Skeletal muscle satellite cell (primary cell): ENCODE measurements at regions not wholly inside any gene's neighbourhood (a gene's known extent, or its start where the extent isn't known, plus 50 kb on each side); places are given as distances from the start of the nearest gene placed in this dataset.
"Not testable (repeated sequence)": the region's sequence is repeated elsewhere in the genome, so short reads cannot be mapped to it uniquely, and the experiment has no call there.

Experiments used
- H3K27me3 ChIP-seq: 2 replicates; pipeline ENCODE4 v1.7.0; 2013; ENCODE audit warnings: low read length; ENCODE audit not compliant: control insufficient read depth, insufficient read depth
- H3K36me3 ChIP-seq: 2 replicates; pipeline ENCODE4 v1.7.0; 2013; ENCODE audit warnings: mild to moderate bottlenecking, control low read depth, low read length; ENCODE audit not compliant: insufficient read depth
- H3K4me1 ChIP-seq: 2 replicates; pipeline ENCODE4 v1.7.0; 2013; ENCODE audit warnings: low read length; ENCODE audit not compliant: control insufficient read depth, insufficient read depth
- H3K4me2 ChIP-seq: 2 replicates; pipeline ENCODE4 v1.7.0; 2013; ENCODE audit warnings: mild to moderate bottlenecking, low read length
- H3K4me3 ChIP-seq: 2 replicates; pipeline ENCODE4 v1.7.0; 2013; ENCODE audit warnings: low read length
- H3K9ac ChIP-seq: 2 replicates; pipeline ENCODE4 v1.7.0; 2013; ENCODE audit warnings: mild to moderate bottlenecking, low read depth, low read length, moderate library complexity
- H3K9me3 ChIP-seq: replicated peaks from 2 replicates; pipeline ENCODE4 v1.7.0; 2013; ENCODE audit warnings: mild to moderate bottlenecking, control low read depth, low read length

DNA sequence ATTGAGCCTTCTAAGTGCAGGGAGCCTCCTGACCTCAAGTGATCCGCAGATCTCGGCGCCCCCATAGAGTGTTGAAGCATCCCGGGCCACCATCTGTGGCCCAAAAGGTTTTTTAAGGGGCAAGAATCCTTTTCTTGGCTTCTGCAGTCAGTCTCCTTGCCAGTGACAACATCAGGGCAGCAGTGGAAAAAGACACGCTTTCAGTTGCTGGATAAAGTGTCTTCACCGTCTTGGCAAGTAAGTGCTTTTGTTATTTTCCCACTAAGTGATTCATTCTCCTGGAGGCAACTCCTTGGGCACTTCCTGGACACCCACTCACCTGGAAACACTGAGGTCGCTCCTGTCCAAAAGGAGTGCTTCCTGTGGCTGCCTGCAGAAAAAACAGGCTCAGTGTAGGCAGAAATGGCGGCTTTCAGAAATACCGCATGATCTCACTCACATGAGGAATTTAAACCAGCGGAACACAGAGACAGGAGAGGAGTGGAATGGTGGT is 71.7 kb upstream of the ABHD2 start:
- peak overlapping the region; percentile 60 for H3K9ac ChIP-seq
- peak overlapping the region; percentile 69 for H3K4me3 ChIP-seq
- H3K4me2 ChIP-seq: peak overlapping the region; percentile 98
- peaks cover 10% of the 10 kb centered on the region for H3K27me3 ChIP-seq
- H3K36me3 ChIP-seq: no peaks in the 10 kb centered on the region
- no peaks in the 10 kb centered on the region for H3K9me3 ChIP-seq
- H3K4me1 ChIP-seq: peaks cover 19% of the 10 kb centered on the region

GRCh38 chr15:89017370-89018066 is 70.7 kb upstream of the ABHD2 start:
- peaks cover 19% of the 10 kb centered on the region for H3K4me1 ChIP-seq
- peak overlapping the region; percentile 60 for H3K9ac ChIP-seq
- H3K36me3 ChIP-seq: no peaks in the 10 kb centered on the region
- peak overlapping the region; percentile 98 for H3K4me2 ChIP-seq
- no peaks in the 10 kb centered on the region for H3K9me3 ChIP-seq
- H3K27me3 ChIP-seq: peaks cover 14% of the 10 kb centered on the region
- H3K4me3 ChIP-seq: peak overlapping the region; percentile 69

GRCh38 chr15:89018207-89018606 is 70.0 kb upstream of the ABHD2 start:
- Histone ChIP-seq H3K9ac (no peak overlapping the region), H3K9me3 (no peaks in the 10 kb centered on the region), H3K4me1 (peaks cover 19% of the 10 kb centered on the region), H3K4me3 (no peak overlapping the region), H3K4me2 (no peak overlapping the region), H3K27me3 (peaks cover 9% of the 10 kb centered on the region), H3K36me3 (no peaks in the 10 kb centered on the region)

GRCh38 chr15:89019436-89019835 is 68.8 kb upstream of the ABHD2 start:
- H3K36me3 ChIP-seq: no peaks in the 10 kb centered on the region
- H3K27me3 ChIP-seq: peaks cover 9% of the 10 kb centered on the region
- H3K4me1 ChIP-seq: peaks cover 19% of the 10 kb centered on the region
- H3K4me3 ChIP-seq: no peak overlapping the region
- no peak overlapping the region for H3K4me2 ChIP-seq
- no peaks in the 10 kb centered on the region for H3K9me3 ChIP-seq
- no peak overlapping the region for H3K9ac ChIP-seq

- Histone ChIP-seq H3K36me3 (no peaks in the 10 kb centered on the region), H3K27me3 (peaks cover 5% of the 10 kb centered on the region), H3K9ac (no peak overlapping the region), H3K4me3 (no peak overlapping the region), H3K9me3 (no peaks in the 10 kb centered on the region), H3K4me1 (peaks cover 19% of the 10 kb centered on the region), H3K4me2 (no peak overlapping the region)
These were observed 67.0 kb upstream of the ABHD2 start for GRCh38 chr15:89021224-89021623.

GRCh38 chr15:89021886-89022285 is 66.4 kb upstream of the ABHD2 start:
- not testable (repeated sequence) for H3K27me3 ChIP-seq, H3K4me3 ChIP-seq, H3K9me3 ChIP-seq, H3K4me2 ChIP-seq, H3K36me3 ChIP-seq, H3K9ac ChIP-seq
- H3K4me1 ChIP-seq: peaks cover 13% of the 10 kb centered on the region

- Histone ChIP-seq H3K9me3 (no peaks in the 10 kb centered on the region), H3K4me2 (no peak overlapping the region), H3K4me1 (no peaks in the 10 kb centered on the region), H3K36me3 (no peaks in the 10 kb centered on the region), H3K9ac (no peak overlapping the region), H3K4me3 (no peak overlapping the region), H3K27me3 (peaks cover 5% of the 10 kb centered on the region)
These were observed 64.8 kb upstream of the ABHD2 start for GRCh38 chr15:89023311-89023961.

GRCh38 chr15:89024418-89024817 is 63.8 kb upstream of the ABHD2 start:
- Histone ChIP-seq H3K4me3 (no peak overlapping the region), H3K9ac (no peak overlapping the region), H3K4me1 (no peaks in the 10 kb centered on the region), H3K27me3 (peaks cover 5% of the 10 kb centered on the region), H3K4me2 (no peak overlapping the region), H3K36me3 (no peaks in the 10 kb centered on the region), H3K9me3 (no peaks in the 10 kb centered on the region)

DNA sequence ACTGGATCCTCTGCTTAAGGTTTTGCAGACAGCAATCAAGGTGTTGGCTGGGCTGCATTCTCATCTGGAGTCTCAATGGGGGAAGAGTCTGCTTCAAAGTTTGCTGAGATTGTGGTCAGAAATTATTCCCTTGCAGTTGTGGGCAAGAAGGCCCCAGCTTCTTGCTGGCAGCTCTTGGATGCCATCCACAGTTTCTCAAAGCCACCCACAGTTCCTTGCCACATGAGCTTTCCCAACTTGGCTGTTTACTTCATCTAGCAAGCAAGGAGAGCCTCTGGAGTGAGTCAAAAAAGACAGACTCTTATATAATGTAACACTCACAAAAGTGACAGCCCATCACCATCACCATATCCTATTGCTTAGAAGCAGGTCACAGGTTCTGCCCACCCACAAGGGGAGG is 62.1 kb upstream of the ABHD2 start:
- H3K9ac ChIP-seq: no peak overlapping the region
- no peaks in the 10 kb centered on the region for H3K4me1 ChIP-seq
- no peaks in the 10 kb centered on the region for H3K36me3 ChIP-seq
- H3K27me3 ChIP-seq: peaks cover 5% of the 10 kb centered on the region
- no peak overlapping the region for H3K4me2 ChIP-seq
- H3K9me3 ChIP-seq: no peaks in the 10 kb centered on the region
- H3K4me3 ChIP-seq: no peak overlapping the region

- Histone ChIP-seq H3K27me3 (no peaks in the 10 kb centered on the region), H3K4me3 (no peak overlapping the region), H3K4me1 (no peaks in the 10 kb centered on the region), H3K9me3 (no peaks in the 10 kb centered on the region), H3K4me2 (no peak overlapping the region), H3K36me3 (no peaks in the 10 kb centered on the region), H3K9ac (no peak overlapping the region)
These were observed 60.2 kb upstream of the ABHD2 start for GRCh38 chr15:89028036-89028435.

- Histone ChIP-seq H3K9me3 (no peaks in the 10 kb centered on the region), H3K9ac (no peak overlapping the region), H3K4me3 (no peak overlapping the region), H3K4me2 (no peak overlapping the region), H3K4me1 (no peaks in the 10 kb centered on the region), H3K27me3 (peaks cover under 1% of the 10 kb centered on the region), H3K36me3 (no peaks in the 10 kb centered on the region)
These were observed 57.9 kb upstream of the ABHD2 start for GRCh38 chr15:89030311-89030710.
